ENCODE measurements at regions not wholly inside any gene's neighbourhood (a gene's known extent, or its start where the extent isn't known, plus 50 kb on each side); places are given as distances from the start of the nearest gene placed in this dataset.
"Not testable (repeated sequence)": the region's sequence is repeated elsewhere in the genome, so short reads cannot be mapped to it uniquely, and the experiment has no call there.

- H3K9me3 ChIP-seq (ENCODE audit: low read depth): no peaks in the 10 kb centered on the region
These were observed 73.2 kb downstream of the MAT2B start for GRCh38 chr5:163578652-163579051.

GRCh38 chr5:163579729-163580128, 74.3 kb downstream of the MAT2B start:
- Histone ChIP-seq H3K4me1 (ENCODE audit: insufficient read depth) (no peaks in the 10 kb centered on the region), H4K20me1 (ENCODE audit: insufficient read depth, poor library complexity, severe bottlenecking) (no peaks in the 10 kb centered on the region), H3K36me3 (replicated peaks; ENCODE audit: insufficient read depth, low read depth) (no peaks in the 10 kb centered on the region), H3K4me2 (no peak overlapping the region), H3K9me3 (ENCODE audit: low read depth) (no peaks in the 10 kb centered on the region), H3K27me3 (no peaks in the 10 kb centered on the region), H3K79me2 (no peaks in the 10 kb centered on the region), H3K9me2 (replicated peaks; ENCODE audit: insufficient read depth) (no peaks in the 10 kb centered on the region), H3K4me3 (no peak overlapping the region), H2AFZ (no peak overlapping the region), H3K27ac (no peak overlapping the region)
- TF ChIP-seq CTCF (IDR thresholded peaks at IDR 0.05; ENCODE audit: poor library complexity) (no peak), EZH2 (IDR thresholded peaks at IDR 0.05; ENCODE audit: borderline replicate concordance) (no peak), EZH2phosphoT487 (IDR thresholded peaks at IDR 0.05; ENCODE audit: low read depth, severe bottlenecking, unreplicated experiment) (no peak)
- DNase-seq (ENCODE audit: low spot score): no peak
- 93% methylated on average over 4 of the region's 4 CpGs for WGBS (ENCODE audit: low lambda C conversion rate, missing lambda C conversion rate)

More at GRCh38 chr5:163578652-163579051, 73.2 kb downstream of the MAT2B start:
- DNase-seq (ENCODE audit: low spot score): no peak
- WGBS (ENCODE audit: low lambda C conversion rate, missing lambda C conversion rate): 82% methylated on average over 5 of the region's 5 CpGs
- no peak overlapping the region for H3K27ac ChIP-seq
- TF ChIP-seq EZH2 (IDR thresholded peaks at IDR 0.05; ENCODE audit: borderline replicate concordance) (no peak), CTCF (IDR thresholded peaks at IDR 0.05; ENCODE audit: poor library complexity) (no peak), EZH2phosphoT487 (IDR thresholded peaks at IDR 0.05; ENCODE audit: low read depth, severe bottlenecking, unreplicated experiment) (no peak)
- no peaks in the 10 kb centered on the region for H3K79me2 ChIP-seq
- H3K9me2 ChIP-seq (replicated peaks; ENCODE audit: insufficient read depth): no peaks in the 10 kb centered on the region
- H2AFZ ChIP-seq: no peak overlapping the region
- H3K4me1 ChIP-seq (ENCODE audit: insufficient read depth): no peaks in the 10 kb centered on the region
- H3K4me2 ChIP-seq: no peak overlapping the region
- H3K4me3 ChIP-seq: no peak overlapping the region
- H3K27me3 ChIP-seq: no peaks in the 10 kb centered on the region
- no peaks in the 10 kb centered on the region for H3K36me3 ChIP-seq (replicated peaks; ENCODE audit: insufficient read depth, low read depth)
- no peaks in the 10 kb centered on the region for H4K20me1 ChIP-seq (ENCODE audit: insufficient read depth, poor library complexity, severe bottlenecking)

- TF ChIP-seq EZH2 (IDR thresholded peaks at IDR 0.05; ENCODE audit: borderline replicate concordance): no peak
- TF ChIP-seq EZH2phosphoT487 (IDR thresholded peaks at IDR 0.05; ENCODE audit: low read depth, severe bottlenecking, unreplicated experiment): no peak
- TF ChIP-seq CTCF (IDR thresholded peaks at IDR 0.05; ENCODE audit: poor library complexity): no peak
- Histone ChIP-seq H4K20me1 (ENCODE audit: insufficient read depth, poor library complexity, severe bottlenecking) (no peaks in the 10 kb centered on the region), H3K4me3 (no peak overlapping the region), H3K79me2 (no peaks in the 10 kb centered on the region), H3K4me2 (no peak overlapping the region), H3K9me3 (ENCODE audit: low read depth) (no peaks in the 10 kb centered on the region), H3K27ac (no peak overlapping the region), H2AFZ (no peak overlapping the region), H3K27me3 (no peaks in the 10 kb centered on the region), H3K36me3 (replicated peaks; ENCODE audit: insufficient read depth, low read depth) (no peaks in the 10 kb centered on the region), H3K9me2 (replicated peaks; ENCODE audit: insufficient read depth) (no peaks in the 10 kb centered on the region), H3K4me1 (ENCODE audit: insufficient read depth) (no peaks in the 10 kb centered on the region)
- peak; percentile 50 for DNase-seq (ENCODE audit: low spot score)
- WGBS (ENCODE audit: low lambda C conversion rate, missing lambda C conversion rate): 74% methylated on average over 2 of the region's 2 CpGs
These were observed 75.1 kb downstream of the MAT2B start for GRCh38 chr5:163580516-163580915.

GRCh38 chr5:163583491-163584153, 78.2 kb downstream of the MAT2B start:
- not testable (repeated sequence) for H3K4me1 ChIP-seq (ENCODE audit: insufficient read depth); DNase-seq (ENCODE audit: low spot score); H3K4me2 ChIP-seq; H4K20me1 ChIP-seq (ENCODE audit: insufficient read depth, poor library complexity, severe bottlenecking); H3K27me3 ChIP-seq; H3K4me3 ChIP-seq; H2AFZ ChIP-seq; H3K27ac ChIP-seq; H3K9me2 ChIP-seq (replicated peaks; ENCODE audit: insufficient read depth); H3K9me3 ChIP-seq (ENCODE audit: low read depth); H3K36me3 ChIP-seq (replicated peaks; ENCODE audit: insufficient read depth, low read depth); H3K79me2 ChIP-seq
- WGBS (ENCODE audit: low lambda C conversion rate, missing lambda C conversion rate): 100% methylated on average over 3 of the region's 50 CpGs

Measured in hepatocyte (in vitro differentiated cells).